ENCODE measurements at regions not wholly inside any gene's neighbourhood (a gene's known extent, or its start where the extent isn't known, plus 50 kb on each side); places are given as distances from the start of the nearest gene placed in this dataset.

DNA sequence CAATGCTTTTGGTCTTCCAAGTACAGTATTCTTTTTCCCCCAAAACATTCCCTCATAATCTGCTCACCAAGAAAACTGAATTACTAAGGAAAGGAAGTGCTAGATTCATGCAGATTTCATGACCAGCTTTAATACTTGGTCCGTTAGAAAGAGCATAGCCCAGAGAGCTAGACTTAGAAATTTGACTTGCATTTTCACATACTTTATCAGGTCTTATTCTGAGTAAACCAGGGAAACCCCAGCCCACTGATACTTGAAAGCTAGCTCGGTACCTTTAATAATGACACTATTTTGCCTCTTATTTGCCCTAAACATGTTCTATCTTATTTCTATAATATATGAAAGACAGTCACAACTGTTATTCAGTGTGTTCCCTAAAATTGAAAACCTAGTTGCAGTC lies 204.5 kb downstream of the TTLL7 start:
- DNase-seq (ENCODE audit: low spot score) = no peak
- no peak overlapping the region for H3K27ac ChIP-seq
- ChIA-PET CTCF (no interaction called here), POLR2A (ENCODE audit: low non-redundant PET) (no interaction called here)
- TF ChIP-seq, protein P1, sequence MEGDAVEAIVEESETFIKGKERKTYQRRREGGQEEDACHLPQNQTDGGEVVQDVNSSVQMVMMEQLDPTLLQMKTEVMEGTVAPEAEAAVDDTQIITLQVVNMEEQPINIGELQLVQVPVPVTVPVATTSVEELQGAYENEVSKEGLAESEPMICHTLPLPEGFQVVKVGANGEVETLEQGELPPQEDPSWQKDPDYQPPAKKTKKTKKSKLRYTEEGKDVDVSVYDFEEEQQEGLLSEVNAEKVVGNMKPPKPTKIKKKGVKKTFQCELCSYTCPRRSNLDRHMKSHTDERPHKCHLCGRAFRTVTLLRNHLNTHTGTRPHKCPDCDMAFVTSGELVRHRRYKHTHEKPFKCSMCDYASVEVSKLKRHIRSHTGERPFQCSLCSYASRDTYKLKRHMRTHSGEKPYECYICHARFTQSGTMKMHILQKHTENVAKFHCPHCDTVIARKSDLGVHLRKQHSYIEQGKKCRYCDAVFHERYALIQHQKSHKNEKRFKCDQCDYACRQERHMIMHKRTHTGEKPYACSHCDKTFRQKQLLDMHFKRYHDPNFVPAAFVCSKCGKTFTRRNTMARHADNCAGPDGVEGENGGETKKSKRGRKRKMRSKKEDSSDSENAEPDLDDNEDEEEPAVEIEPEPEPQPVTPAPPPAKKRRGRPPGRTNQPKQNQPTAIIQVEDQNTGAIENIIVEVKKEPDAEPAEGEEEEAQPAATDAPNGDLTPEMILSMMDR (conservative IDR thresholded peaks at IDR 0.05; ENCODE audit: low read depth) = no peak

GRCh38 chr1:83791821-83792437 lies 207.0 kb downstream of the TTLL7 start:
- TF ChIP-seq, protein P1 (conservative IDR thresholded peaks at IDR 0.05; ENCODE audit: low read depth) = no peak
- no peak for DNase-seq (ENCODE audit: low spot score)
- no peak overlapping the region for H3K27ac ChIP-seq
- POLR2A ChIA-PET (ENCODE audit: low non-redundant PET) = no interaction called here
- CTCF ChIA-PET = no interaction called here

GRCh38 chr1:83790446-83790845 lies 208.5 kb downstream of the TTLL7 start:
- TF ChIP-seq, protein P1 (conservative IDR thresholded peaks at IDR 0.05; ENCODE audit: low read depth) = no peak
- DNase-seq (ENCODE audit: low spot score) = no peak
- no peak overlapping the region for H3K27ac ChIP-seq
- POLR2A ChIA-PET (ENCODE audit: low non-redundant PET) = no interaction called here
- CTCF ChIA-PET = no interaction called here

DNA sequence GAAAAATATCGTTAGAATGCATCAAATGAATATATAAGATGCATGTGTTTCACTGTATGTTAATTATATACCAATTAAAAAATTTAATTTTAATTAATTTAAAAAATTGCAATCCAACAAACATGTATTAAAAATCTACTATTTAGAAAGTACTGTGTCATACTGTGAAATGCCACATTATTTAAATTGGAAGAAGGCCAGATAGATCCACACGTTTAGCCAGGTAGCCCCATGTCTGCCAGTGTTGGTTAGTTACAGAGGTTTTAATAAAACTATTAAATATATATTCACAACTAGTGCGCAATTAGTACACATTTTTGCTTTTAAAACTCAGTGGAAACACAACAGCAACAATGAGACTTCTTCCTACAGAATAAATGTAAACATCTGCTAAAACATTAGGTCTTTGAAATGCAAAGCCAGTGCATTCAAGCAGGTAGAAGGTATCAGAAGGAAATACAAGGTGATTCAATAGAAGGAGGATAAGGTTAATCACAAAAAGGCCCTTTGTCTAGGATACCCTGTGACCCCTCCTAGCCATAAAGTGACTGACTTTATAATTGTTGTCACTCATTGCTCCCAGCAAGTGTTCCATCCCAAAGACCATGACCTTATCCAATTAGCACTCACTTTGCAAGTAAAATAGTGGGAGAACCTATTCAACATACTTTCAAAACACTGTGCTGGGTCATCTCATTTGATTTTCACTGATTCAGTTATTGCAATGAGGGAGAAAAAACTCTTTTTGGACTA lies 211.5 kb downstream of the TTLL7 start:
- ChIA-PET POLR2A (ENCODE audit: low non-redundant PET) (no interaction called here), CTCF (no interaction called here)
- DNase-seq (ENCODE audit: low spot score) = no peak
- TF ChIP-seq, protein P1 (conservative IDR thresholded peaks at IDR 0.05; ENCODE audit: low read depth) = no peak
- H3K27ac ChIP-seq = no peak overlapping the region

DNA sequence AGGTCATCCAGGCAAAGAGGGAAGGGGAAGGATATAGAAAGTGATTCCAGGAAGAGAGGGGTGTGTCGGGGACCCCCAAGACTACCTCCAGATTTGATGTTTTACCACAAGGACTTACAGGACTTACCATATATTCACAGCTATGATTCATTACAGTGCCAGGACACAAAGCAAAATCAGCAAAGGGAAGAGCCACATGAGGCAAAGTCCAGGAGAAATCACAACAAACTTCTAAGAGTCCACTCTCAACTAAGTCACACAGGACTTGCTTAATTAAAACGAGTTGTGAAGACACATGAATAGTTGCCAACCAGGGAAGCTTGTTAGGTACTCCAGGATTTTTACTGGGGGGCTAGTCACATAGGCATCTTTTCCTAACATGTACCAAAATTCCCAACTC lies 217.3 kb downstream of the TTLL7 start:
- no peak for DNase-seq (ENCODE audit: low spot score)
- H3K27ac ChIP-seq = no peak overlapping the region
- ChIA-PET CTCF (no interaction called here), POLR2A (ENCODE audit: low non-redundant PET) (no interaction called here)
- TF ChIP-seq, protein P1 (conservative IDR thresholded peaks at IDR 0.05; ENCODE audit: low read depth) = no peak

GRCh38 chr1:83779565-83779964 lies 219.4 kb downstream of the TTLL7 start:
- CTCF ChIA-PET = no interaction called here
- DNase-seq (ENCODE audit: low spot score) = no peak
- H3K27ac ChIP-seq = no peak overlapping the region
- POLR2A ChIA-PET (ENCODE audit: low non-redundant PET) = no interaction called here
- TF ChIP-seq, protein P1 (conservative IDR thresholded peaks at IDR 0.05; ENCODE audit: low read depth) = no peak
